ENCODE measurements at regions not wholly inside any gene's neighbourhood (a gene's known extent, or its start where the extent isn't known, plus 50 kb on each side); places are given as distances from the start of the nearest gene placed in this dataset.
"Not testable (repeated sequence)": the region's sequence is repeated elsewhere in the genome, so short reads cannot be mapped to it uniquely, and the experiment has no call there.

DNA sequence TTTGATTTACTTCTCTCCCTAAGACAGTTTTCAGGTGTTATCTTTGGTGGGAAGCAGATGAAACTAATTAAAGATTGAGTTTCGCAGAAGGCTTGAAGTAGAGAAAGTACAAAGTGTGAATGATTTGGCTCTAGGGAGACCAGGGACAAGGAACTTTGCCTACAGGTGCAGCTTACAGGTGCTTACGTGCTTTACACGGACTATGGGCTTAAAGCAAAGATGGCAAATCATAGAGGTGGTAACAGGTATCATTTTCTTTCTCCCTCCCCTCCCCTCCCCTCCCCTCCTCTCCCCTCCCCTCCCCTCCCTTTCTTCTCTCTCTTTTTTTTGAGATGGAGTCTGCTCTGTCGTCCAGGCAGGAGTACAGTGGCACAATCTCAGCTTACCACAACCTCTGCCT, 136.3 kb downstream of the SLC35B3 start:
- H3K36me3 ChIP-seq: no peaks in the 10 kb centered on the region
- no peak for DNase-seq (ENCODE audit: low spot score in 2 of 2)
- no peaks in the 10 kb centered on the region for H3K27me3 ChIP-seq
- TF ChIP-seq EP300 (IDR thresholded peaks at IDR 0.05) (no peak), POLR2A (IDR thresholded peaks at IDR 0.05) (no peak)
- TF ChIP-seq, protein P1, sequence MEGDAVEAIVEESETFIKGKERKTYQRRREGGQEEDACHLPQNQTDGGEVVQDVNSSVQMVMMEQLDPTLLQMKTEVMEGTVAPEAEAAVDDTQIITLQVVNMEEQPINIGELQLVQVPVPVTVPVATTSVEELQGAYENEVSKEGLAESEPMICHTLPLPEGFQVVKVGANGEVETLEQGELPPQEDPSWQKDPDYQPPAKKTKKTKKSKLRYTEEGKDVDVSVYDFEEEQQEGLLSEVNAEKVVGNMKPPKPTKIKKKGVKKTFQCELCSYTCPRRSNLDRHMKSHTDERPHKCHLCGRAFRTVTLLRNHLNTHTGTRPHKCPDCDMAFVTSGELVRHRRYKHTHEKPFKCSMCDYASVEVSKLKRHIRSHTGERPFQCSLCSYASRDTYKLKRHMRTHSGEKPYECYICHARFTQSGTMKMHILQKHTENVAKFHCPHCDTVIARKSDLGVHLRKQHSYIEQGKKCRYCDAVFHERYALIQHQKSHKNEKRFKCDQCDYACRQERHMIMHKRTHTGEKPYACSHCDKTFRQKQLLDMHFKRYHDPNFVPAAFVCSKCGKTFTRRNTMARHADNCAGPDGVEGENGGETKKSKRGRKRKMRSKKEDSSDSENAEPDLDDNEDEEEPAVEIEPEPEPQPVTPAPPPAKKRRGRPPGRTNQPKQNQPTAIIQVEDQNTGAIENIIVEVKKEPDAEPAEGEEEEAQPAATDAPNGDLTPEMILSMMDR (IDR thresholded peaks at IDR 0.05): no peak
- 66 to 68% methylated on average over 4 of the region's 4 CpGs for WGBS, 2 donors
- peaks cover 0 to 3% (median 0%) of the 10 kb centered on the region in 4 donors for H3K9me3 ChIP-seq
- H3K27ac ChIP-seq: no peak overlapping the region
- no peak overlapping the region for H3K4me3 ChIP-seq
- H3K4me1 ChIP-seq: no peaks in the 10 kb centered on the region

DNA sequence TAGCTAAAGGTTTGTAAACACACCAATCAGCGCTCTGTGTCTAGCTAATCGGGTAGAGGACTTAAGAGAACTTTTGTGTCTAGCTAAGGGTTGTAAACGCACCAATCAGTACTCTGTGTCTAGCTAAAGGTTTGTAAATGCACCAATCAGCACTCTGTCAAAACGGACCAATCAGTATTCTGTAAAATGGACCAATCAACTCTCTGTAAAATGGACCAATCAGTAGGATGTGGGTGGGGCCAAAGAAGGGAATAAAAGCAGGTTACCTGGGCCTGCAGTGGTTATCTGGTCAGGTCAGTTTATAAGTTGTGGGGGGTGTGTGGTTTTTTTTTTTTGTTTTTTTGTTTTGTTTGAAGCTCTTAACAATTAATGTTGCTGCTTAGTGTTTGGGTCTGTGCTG, 152.4 kb downstream of the SLC35B3 start:
- WGBS, 2 donors: 88 to 96% methylated on average over 4 of the region's 4 CpGs
- not testable (repeated sequence) for H3K4me3 ChIP-seq; DNase-seq (ENCODE audit: low spot score in 2 of 2); H3K36me3 ChIP-seq; H3K4me1 ChIP-seq; H3K27ac ChIP-seq; H3K9me3 ChIP-seq; H3K27me3 ChIP-seq

DNA sequence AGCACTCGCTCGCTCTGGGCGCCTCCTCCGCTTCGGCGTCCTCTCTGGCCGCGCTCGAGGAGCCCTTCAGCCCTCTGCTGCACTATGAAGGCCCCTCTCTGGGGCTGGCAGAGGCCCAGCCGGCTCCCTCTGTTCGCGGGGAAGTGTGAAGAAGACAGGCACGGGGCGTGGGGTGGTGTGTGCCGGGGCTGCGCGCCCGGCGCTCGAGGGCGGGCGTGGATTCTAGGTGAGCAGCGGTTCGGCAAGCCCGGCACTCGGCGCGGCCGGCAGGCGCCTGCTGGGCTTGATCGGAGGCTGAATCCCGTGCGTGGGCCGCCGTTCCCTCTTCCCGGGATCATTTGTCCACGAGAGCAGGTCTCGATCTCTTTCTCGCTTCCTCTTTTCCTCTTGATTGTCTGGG, 153.0 kb downstream of the SLC35B3 start:
- H3K4me1 ChIP-seq: no peaks in the 10 kb centered on the region
- no peak overlapping the region for H3K4me3 ChIP-seq
- peaks cover 0 to 5% (median 0%) of the 10 kb centered on the region in 4 donors for H3K9me3 ChIP-seq
- no peaks in the 10 kb centered on the region for H3K27me3 ChIP-seq
- 95 to 99% methylated on average over 38 to 39 of the region's 39 CpGs for WGBS, 2 donors
- no peaks in the 10 kb centered on the region for H3K36me3 ChIP-seq
- DNase-seq (ENCODE audit: low spot score in 2 of 2): no peak
- TF ChIP-seq, protein P1 (IDR thresholded peaks at IDR 0.05): no peak
- no peak for TF ChIP-seq EP300 (IDR thresholded peaks at IDR 0.05)
- no peak for TF ChIP-seq POLR2A (IDR thresholded peaks at IDR 0.05)
- H3K27ac ChIP-seq: no peak overlapping the region

DNA sequence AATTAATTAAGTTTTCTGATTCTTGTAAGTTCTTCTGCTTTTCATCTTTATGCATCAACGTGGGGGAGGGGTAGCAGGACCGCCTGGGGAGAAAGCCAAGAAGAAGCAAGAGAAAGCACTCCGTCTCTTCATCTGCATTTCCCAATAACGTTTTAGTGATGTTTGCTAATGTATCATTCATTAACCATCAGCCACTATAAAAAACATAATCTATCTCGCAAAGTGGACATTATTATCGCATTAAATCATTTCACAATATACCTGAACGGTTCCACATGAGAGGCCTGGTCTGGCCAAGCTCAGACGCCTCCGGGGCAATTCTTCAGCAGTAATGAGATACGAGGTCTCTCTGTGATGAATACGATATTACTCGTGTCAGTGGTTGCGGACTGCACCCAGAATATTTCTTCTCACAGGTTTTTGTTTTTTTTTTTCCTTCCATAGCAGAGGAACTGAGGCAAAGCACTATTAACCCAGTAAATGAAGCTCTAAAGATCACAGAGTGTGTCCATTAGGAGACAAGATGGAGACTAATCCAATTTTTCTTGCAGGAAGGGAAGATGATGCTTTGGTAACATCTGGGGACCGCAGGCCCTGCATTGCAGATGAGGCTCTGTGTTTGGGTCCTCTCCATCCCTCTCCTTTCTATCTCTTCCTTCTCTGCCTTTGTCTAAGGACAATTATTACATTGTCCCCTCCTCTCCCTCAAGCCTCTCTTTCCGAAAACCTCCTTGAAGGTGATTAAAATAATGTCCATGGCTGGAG, 156.1 kb downstream of the SLC35B3 start:
- no peak overlapping the region for H3K27ac ChIP-seq
- peaks cover 0 to 5% (median 0%) of the 10 kb centered on the region in 4 donors for H3K9me3 ChIP-seq
- no peak for DNase-seq (ENCODE audit: low spot score in 2 of 2)
- H3K4me3 ChIP-seq: no peak overlapping the region
- H3K4me1 ChIP-seq: no peaks in the 10 kb centered on the region
- WGBS, 2 donors: 69 to 72% methylated on average over 15 of the region's 15 CpGs
- no peaks in the 10 kb centered on the region for H3K27me3 ChIP-seq
- TF ChIP-seq POLR2A (IDR thresholded peaks at IDR 0.05): no peak
- TF ChIP-seq, protein P1 (IDR thresholded peaks at IDR 0.05): no peak
- TF ChIP-seq EP300 (IDR thresholded peaks at IDR 0.05): no peak
- H3K36me3 ChIP-seq: no peaks in the 10 kb centered on the region

DNA sequence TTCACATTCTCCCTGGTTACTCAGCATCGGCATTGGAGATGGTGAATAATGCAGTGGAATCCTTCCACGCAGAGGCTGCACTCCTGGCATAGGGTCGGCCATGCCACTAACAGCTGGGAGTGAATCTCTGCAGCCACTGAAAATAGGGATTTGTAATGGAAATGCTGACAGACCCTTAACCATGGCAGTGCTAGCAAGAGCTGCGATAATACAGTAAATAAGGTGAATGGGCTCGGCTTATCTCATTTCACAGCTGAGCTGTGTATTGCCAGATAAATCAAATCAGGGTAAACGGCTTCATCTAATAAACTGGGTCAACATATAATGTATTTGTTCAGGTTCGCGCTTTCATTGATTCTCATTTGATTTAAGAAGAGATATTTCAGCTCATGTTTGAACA, 156.8 kb downstream of the SLC35B3 start:
- Histone ChIP-seq H3K27ac (no peak overlapping the region), H3K27me3 (no peaks in the 10 kb centered on the region), H3K36me3 (no peaks in the 10 kb centered on the region), H3K4me3 (no peak overlapping the region), H3K9me3 (peaks cover 0 to 5% (median 0%) of the 10 kb centered on the region in 4 donors), H3K4me1 (no peaks in the 10 kb centered on the region)
- TF ChIP-seq EP300 (IDR thresholded peaks at IDR 0.05) (no peak), POLR2A (IDR thresholded peaks at IDR 0.05) (no peak)
- TF ChIP-seq, protein P1 (IDR thresholded peaks at IDR 0.05): no peak
- WGBS, 2 donors: 74 to 78% methylated on average over 8 of the region's 8 CpGs
- no peak for DNase-seq (ENCODE audit: low spot score in 2 of 2)
